ENCODE measurements at regions not wholly inside any gene's neighbourhood (a gene's known extent, or its start where the extent isn't known, plus 50 kb on each side); places are given as distances from the start of the nearest gene placed in this dataset.

DNA sequence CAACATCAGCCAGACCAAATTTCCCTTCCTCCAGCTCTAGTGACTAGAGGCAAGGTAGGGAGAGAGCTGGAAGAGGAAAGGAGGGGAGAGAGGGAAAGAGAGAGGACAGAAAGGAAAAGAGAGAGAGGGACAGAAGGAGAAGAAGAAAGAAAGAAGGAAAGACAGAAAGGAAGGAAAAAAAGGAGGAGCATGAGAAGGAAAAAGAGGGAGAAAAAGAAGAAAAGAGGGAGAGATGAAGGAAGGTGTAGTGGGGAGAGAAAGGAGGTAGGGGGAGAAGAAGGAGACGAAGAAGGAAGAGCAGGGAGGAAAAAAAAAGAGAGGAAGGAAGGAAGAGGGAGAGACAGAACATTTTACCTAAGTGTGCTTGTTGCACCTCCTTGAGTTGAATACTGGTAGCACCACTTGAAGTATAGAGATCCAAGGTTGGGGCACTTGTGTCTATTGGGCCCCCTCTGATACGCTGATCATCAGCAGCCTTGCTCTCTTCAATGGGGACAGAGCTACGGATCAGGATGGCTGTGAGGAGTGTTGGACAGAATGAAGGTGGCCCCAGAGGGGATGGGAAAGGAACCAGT is 232.5 kb downstream of the SUDS3 start:
- peaks cover 4% of the 10 kb centered on the region for H3K36me3 Mint-ChIP-seq (ENCODE audit: low read depth)
- ATAC-seq: no peak
- H3K9me3 Mint-ChIP-seq: peaks cover 15% of the 10 kb centered on the region
- DNase-seq: no peak
- H3K4me1 Mint-ChIP-seq: no peaks in the 10 kb centered on the region
- H3K4me3 Mint-ChIP-seq: no peak overlapping the region
- peaks cover 2% of the 10 kb centered on the region for H3K27me3 Mint-ChIP-seq
- no peak overlapping the region for H3K27ac Mint-ChIP-seq

DNA sequence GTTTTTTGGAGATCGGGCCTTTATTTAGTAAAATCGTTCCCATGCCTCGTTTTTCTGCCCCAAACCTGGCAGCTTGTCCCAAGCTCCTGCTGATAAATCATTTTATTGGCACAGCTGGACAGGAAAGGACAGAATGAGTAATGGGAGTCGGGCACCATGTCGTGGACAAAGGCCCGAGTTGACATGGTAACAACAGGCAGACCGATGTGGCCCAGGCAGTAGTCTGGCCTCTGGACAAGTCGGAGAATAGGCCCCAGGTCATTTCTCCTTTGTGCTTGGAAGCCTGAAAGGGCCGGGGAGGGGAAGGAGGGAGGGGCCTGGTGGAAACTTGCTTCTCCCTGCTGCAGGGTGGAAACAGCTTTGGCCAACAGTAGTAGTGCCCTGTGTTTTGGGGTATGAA is 234.9 kb downstream of the SUDS3 start:
- no peaks in the 10 kb centered on the region for H3K4me1 Mint-ChIP-seq
- H3K4me3 Mint-ChIP-seq: no peak overlapping the region
- DNase-seq (no peak), ATAC-seq (no peak)
- H3K27me3 Mint-ChIP-seq: peaks cover 2% of the 10 kb centered on the region
- peaks cover 4% of the 10 kb centered on the region for H3K36me3 Mint-ChIP-seq (ENCODE audit: low read depth)
- H3K9me3 Mint-ChIP-seq: peaks cover 19% of the 10 kb centered on the region
- H3K27ac Mint-ChIP-seq: no peak overlapping the region

DNA sequence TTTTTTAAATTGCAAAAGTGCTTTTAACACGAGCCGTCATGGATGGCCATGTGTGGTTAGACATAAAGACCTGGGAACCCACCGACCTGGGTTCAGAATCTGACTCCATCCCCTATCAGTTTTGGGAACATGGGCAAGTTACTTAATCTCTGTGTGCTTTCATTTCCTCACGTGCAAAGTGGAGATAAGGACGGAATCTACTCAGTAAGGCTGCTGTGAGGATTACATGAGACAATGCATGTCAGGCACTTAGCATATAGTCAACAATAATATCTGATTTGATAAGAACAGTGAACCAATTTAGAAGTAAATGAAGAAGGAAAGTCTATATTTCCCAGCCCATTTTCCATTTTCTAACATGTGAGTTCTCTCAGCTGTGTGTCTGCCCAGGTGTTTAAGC is 235.4 kb downstream of the SUDS3 start:
- DNase-seq (no peak), ATAC-seq (no peak)
- Mint-ChIP-seq H3K4me1 (no peaks in the 10 kb centered on the region), H3K27ac (no peak overlapping the region), H3K9me3 (peaks cover 19% of the 10 kb centered on the region), H3K36me3 (ENCODE audit: low read depth) (peaks cover 4% of the 10 kb centered on the region), H3K4me3 (no peak overlapping the region), H3K27me3 (peaks cover 2% of the 10 kb centered on the region)

DNA sequence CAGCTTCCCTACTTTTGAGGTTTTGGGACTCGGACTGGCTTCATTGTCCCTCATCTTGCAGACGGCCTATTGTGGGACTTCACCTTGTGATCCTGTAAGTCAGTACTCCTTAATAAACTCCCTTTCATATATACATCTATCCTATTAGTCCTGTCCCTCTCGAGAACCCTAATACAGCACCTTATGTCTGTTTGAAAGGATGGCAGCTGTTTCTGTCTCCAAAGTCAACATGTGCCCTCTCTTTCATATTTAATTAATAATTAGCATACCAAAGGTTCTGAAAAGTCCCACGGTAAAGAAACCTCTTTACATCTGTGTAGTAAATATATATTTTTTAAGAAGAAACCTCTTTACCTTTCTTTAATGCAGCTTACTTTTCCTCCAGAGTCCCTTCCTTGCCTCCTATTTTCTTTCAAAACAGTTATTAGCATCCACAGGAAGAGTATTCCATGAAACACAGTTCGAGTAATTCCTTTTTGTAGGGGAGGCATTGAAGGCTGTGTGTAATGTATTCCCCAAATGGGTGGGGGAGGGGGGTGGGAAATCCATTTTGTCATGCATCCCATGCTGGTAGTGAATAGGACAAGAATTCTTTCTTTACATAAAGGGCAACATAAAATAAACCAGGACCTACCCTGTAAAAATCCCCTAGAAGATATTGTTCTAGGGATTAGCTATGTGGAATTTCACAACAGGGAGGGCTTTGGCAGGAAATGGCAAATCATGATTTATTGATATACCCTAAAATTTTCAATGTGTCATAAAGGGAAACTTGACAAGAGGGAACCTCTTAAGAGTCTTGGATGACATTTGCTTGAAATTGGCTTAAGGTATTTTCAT is 241.5 kb downstream of the SUDS3 start:
- peaks cover 2% of the 10 kb centered on the region for H3K27me3 Mint-ChIP-seq
- DNase-seq: no peak
- no peaks in the 10 kb centered on the region for H3K4me1 Mint-ChIP-seq
- H3K4me3 Mint-ChIP-seq: no peak overlapping the region
- peaks cover 11% of the 10 kb centered on the region for H3K9me3 Mint-ChIP-seq
- ATAC-seq: no peak
- no peak overlapping the region for H3K27ac Mint-ChIP-seq
- peaks cover 4% of the 10 kb centered on the region for H3K36me3 Mint-ChIP-seq (ENCODE audit: low read depth)

DNA sequence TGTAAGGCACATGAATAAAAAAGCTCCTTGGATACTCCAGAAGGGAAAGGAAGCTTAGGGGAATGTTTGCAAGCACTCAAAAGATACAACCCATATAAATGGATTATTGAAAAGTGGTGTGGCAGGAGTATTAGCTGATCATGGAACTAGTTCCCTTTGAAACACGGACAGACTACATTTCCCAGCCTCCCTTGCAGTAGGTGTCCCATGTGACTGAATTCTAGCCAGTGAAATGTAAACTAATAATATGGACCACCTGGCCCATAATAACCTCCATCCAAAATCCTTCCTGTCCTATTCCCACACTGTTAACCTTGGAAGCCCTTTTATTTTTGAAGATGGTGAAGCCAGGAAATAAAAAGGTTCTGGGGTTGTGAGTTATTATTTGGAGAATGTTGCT is 242.3 kb downstream of the SUDS3 start:
- Mint-ChIP-seq H3K27me3 (no peaks in the 10 kb centered on the region), H3K4me1 (no peaks in the 10 kb centered on the region), H3K9me3 (peaks cover 4% of the 10 kb centered on the region), H3K27ac (no peak overlapping the region), H3K36me3 (ENCODE audit: low read depth) (no peaks in the 10 kb centered on the region), H3K4me3 (no peak overlapping the region)
- no peak for ATAC-seq
- DNase-seq: no peak

DNA sequence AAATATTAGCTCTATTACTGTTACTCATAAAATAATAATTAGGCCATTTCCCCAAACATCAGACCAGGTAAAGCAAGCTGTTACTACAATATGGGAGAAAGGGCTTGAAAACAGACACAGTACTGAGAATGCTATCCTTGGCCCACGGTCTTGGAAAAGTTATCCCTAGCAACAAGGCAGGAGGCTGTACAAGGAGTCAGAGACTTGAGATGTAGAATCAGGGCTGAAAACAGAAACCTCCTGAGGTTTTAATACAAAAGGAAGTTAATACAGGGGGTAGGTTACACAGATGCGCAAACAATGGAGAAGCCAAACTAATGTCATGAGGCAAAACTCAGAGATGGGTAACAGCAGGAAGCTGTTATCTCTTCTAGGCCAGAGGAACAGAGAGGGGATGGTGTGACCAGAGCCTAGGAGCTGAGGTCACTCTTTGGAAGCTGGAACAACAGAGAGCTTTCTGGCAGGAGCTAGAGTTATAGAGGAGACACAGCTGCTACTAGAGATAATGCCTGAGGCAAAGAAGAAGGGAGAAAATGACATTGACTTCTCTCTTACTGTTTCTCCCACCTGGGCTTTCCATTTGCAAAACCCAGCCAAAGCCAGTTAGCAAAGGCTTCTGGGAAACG is 248.8 kb downstream of the SUDS3 start:
- ATAC-seq (no peak), DNase-seq (no peak)
- Mint-ChIP-seq H3K27ac (no peak overlapping the region), H3K4me1 (no peaks in the 10 kb centered on the region), H3K36me3 (ENCODE audit: low read depth) (no peaks in the 10 kb centered on the region), H3K27me3 (no peaks in the 10 kb centered on the region), H3K9me3 (peaks cover 4% of the 10 kb centered on the region), H3K4me3 (no peak overlapping the region)

DNA sequence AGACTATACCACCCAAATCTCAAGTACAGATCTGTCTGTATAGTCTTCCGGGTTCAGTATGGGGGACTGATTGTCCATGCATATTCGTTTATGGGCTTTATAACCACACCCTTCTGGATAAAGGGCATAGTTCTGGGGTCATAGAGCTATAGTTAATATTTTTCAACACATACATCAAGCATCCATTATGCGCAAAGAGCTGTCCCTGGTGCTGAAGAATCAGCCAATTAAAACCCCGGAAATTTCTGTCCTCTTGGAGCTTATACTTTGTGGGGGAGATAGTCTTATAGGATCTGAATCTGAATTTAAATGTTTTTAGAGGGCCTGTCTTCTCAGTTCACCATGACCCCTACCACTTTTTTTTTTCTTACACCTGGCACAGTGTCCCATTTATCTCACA is 256.7 kb downstream of the SUDS3 start:
- H3K4me3 Mint-ChIP-seq: no peak overlapping the region
- H3K9me3 Mint-ChIP-seq: peaks cover 3% of the 10 kb centered on the region
- H3K36me3 Mint-ChIP-seq (ENCODE audit: low read depth): no peaks in the 10 kb centered on the region
- no peak for DNase-seq
- no peaks in the 10 kb centered on the region for H3K27me3 Mint-ChIP-seq
- ATAC-seq: no peak
- no peak overlapping the region for H3K27ac Mint-ChIP-seq
- no peaks in the 10 kb centered on the region for H3K4me1 Mint-ChIP-seq

DNA sequence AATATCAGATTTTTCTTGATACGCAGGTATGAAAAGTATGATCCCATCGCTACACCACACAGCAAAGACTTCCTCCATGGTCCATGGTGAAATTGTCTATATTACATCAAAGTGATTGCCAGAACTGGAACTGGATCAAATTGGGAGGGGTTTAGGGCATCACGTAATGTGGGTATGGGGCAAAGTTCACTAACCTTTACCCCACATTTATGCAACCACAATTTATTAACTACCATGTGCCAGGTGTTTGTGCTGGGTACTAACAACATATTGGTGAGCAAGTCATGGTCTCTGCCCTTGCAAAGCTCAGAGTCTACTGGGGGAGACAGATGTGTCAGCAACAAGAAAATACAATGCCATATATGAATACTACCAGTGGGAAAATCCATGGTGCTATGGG is 258.9 kb downstream of the SUDS3 start:
- H3K4me1 Mint-ChIP-seq: no peaks in the 10 kb centered on the region
- no peak overlapping the region for H3K27ac Mint-ChIP-seq
- DNase-seq (no peak), ATAC-seq (no peak)
- H3K36me3 Mint-ChIP-seq (ENCODE audit: low read depth): no peaks in the 10 kb centered on the region
- no peak overlapping the region for H3K4me3 Mint-ChIP-seq
- H3K27me3 Mint-ChIP-seq: peaks cover 2% of the 10 kb centered on the region
- H3K9me3 Mint-ChIP-seq: peaks cover 3% of the 10 kb centered on the region

DNA sequence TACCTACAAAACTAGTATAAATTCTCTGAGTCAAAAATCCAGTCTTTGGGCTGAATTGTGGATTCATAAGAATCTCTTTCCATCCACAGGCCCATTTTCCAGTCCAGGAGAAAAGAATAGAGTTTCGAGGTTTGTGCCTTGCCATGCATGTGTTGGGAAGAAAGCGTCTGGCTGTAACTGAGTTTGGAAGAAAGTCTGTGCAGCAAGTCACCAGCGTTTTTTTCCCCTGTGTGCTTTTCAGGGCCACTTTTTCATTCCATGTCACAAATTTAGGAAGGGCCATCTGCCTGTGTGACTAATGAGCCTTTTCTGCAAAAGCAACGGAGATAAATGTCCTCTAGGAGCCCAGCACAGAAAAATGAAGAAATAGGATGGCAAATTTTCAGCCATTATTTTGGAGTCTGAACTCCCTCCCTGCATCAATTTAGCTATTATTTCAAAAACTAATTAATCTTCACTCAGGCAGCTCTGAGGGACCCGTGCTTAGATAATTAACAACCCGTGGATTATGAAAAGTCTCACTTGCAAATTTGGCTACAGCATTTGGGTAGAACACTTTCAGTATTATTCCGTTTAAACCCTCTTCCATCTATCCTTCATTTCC is 261.5 kb downstream of the SUDS3 start:
- H3K4me3 Mint-ChIP-seq: no peak overlapping the region
- no peak for ATAC-seq
- DNase-seq: no peak
- no peak overlapping the region for H3K27ac Mint-ChIP-seq
- H3K4me1 Mint-ChIP-seq: no peaks in the 10 kb centered on the region
- H3K36me3 Mint-ChIP-seq (ENCODE audit: low read depth): no peaks in the 10 kb centered on the region
- peaks cover 6% of the 10 kb centered on the region for H3K9me3 Mint-ChIP-seq
- H3K27me3 Mint-ChIP-seq: peaks cover 2% of the 10 kb centered on the region

DNA sequence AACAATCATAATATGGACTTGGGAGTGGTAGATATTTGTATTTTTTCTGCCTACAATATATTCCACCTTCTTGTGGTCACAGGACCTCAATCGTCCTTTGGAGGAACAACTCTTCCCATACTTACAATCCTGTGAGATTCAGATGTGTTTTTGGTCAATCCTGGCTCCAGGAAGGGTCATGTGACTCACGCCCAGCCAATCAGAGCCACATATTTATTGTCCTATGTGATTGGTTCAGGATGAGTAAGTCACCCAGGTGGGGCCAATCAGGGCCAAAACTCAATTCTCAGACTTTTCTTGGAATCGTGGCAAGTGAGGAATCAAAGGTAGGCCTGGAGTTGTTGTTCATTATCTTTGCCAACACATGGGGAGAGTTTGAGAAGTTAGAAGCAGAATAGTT is 264.9 kb downstream of the SUDS3 start:
- Mint-ChIP-seq H3K9me3 (peaks cover 4% of the 10 kb centered on the region), H3K27me3 (peaks cover 2% of the 10 kb centered on the region), H3K27ac (no peak overlapping the region), H3K4me3 (no peak overlapping the region), H3K4me1 (no peaks in the 10 kb centered on the region), H3K36me3 (ENCODE audit: low read depth) (no peaks in the 10 kb centered on the region)
- DNase-seq (no peak), ATAC-seq (no peak)

DNA sequence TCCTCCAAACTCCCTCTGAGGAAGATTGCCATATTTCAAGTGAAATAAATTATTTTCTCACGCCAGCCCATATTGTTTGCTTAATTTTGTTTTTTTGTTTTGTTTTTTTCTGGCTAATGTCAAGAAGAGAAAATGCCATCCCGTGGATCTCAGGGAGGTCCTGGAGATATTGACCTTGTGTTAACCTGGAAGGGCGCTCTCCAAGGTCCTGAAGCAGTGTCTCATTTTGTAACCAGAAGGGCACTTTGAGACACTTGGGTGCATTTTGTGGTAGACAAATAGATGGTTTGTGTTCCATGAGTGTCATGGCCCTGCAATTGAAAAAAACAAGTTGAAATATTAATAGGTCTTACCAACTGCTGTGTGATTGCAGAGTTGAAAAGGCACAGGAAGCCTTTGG is 268.9 kb downstream of the SUDS3 start:
- no peak for ATAC-seq
- peak; percentile 2 for DNase-seq
- H3K27ac Mint-ChIP-seq: no peak overlapping the region
- H3K9me3 Mint-ChIP-seq: peaks cover 8% of the 10 kb centered on the region
- no peak overlapping the region for H3K4me3 Mint-ChIP-seq
- H3K36me3 Mint-ChIP-seq (ENCODE audit: low read depth): no peaks in the 10 kb centered on the region
- H3K27me3 Mint-ChIP-seq: no peaks in the 10 kb centered on the region
- no peaks in the 10 kb centered on the region for H3K4me1 Mint-ChIP-seq

DNA sequence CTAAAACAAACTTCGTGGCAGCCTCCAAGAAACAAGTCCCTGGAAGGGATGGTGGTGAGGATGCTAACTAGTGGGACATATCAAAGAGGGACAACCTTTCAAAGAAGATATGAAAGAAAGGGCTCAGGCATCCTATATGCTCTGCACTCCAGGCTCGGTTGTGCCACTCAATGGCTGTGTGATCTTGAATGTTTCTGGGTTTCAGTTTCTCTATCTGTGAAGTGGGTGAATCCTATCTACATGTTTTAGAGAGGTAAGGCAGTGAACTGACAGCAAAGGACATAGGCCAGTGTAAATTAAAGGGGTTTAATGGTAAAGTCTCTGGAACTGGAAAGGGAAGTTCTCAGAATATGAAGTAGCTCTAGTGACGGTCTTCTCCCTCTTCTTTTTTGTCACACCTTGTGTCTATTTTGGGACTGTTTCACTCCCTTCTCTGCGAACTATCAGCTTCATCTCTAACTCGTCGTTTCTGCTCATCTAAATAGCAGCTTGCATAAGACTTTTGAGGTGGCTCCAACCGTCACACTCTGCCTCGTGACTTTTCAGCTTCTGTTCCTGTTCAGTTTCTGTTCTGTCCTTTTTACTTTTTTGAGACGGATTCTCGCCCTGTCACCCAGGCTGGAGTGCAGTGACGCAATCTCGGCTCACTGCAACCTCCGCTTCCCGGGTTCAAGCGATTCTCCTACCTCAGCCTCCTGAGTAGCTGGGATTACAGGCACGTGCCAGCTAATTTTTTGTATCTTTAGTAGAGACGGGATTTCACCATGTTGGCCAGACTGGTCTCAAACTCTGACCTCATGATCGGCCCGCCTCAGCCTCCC is 273.6 kb downstream of the SUDS3 start:
- DNase-seq: no peak
- Mint-ChIP-seq H3K4me3 (no peak overlapping the region), H3K9me3 (peaks cover 10% of the 10 kb centered on the region), H3K4me1 (no peaks in the 10 kb centered on the region), H3K27me3 (peaks cover 3% of the 10 kb centered on the region), H3K27ac (no peak overlapping the region), H3K36me3 (ENCODE audit: low read depth) (peaks cover 2% of the 10 kb centered on the region)
- ATAC-seq: no peak

DNA sequence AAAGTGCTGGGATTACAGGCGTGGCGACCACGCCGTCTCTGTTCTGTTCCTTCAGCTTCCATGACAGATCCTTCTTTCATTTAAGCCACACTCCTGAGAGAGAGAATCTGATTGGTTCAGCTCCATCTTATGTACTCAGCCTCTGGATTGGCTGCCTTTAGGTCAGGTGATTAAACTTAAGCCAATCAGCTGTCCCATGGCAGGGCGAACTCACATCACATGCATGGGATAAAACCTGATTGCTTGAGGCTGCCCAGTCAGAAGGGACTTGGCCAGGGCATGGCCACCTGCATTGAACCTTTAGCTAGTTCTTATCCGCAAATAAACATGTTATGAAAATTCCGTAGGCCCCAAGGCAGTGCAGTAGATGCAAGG is 274.2 kb downstream of the SUDS3 start:
- ATAC-seq (no peak), DNase-seq (no peak)
- Mint-ChIP-seq H3K9me3 (peaks cover 10% of the 10 kb centered on the region), H3K36me3 (ENCODE audit: low read depth) (peaks cover 2% of the 10 kb centered on the region), H3K4me3 (no peak overlapping the region), H3K4me1 (no peaks in the 10 kb centered on the region), H3K27ac (no peak overlapping the region), H3K27me3 (peaks cover 3% of the 10 kb centered on the region)

DNA sequence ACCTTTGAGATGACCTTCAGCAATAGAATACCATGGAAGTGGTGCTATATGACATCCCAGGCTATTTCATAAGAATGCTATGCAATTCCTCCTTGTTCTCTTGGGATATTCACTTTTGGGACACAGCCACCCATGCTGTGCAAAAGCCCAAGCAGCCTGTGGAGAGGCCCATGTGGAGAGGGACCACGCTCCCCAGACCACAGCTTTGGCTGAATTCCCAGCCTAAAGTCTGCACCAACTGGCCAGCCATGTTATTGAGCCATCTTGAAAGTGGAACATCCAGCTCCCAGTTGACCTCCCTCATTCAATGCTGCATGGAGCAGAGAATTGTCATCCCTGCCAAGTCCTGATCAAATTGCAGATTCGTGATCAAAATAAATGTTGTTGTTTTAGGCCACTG is 275.1 kb downstream of the SUDS3 start:
- peaks cover 3% of the 10 kb centered on the region for H3K27me3 Mint-ChIP-seq
- no peaks in the 10 kb centered on the region for H3K4me1 Mint-ChIP-seq

More for the DNA sequence above, 275.1 kb downstream of the SUDS3 start:
- no peak for DNase-seq
- Mint-ChIP-seq H3K36me3 (ENCODE audit: low read depth) (peaks cover 2% of the 10 kb centered on the region), H3K4me3 (no peak overlapping the region), H3K9me3 (peaks cover 10% of the 10 kb centered on the region), H3K27ac (no peak overlapping the region)
- ATAC-seq: no peak

All from activated naive CD8-positive, alpha-beta T cell treated with anti-CD3 and anti-CD28 coated beads, Interleukin-2, amount 50 U/mL, for 24 hours (primary cell).